BLaER1 treated with 17β-estradiol and CSF1 and Interleukin-3, amounts not matched to agents 10 nM and 100 nM (cell line): ENCODE measurements at regions not wholly inside any gene's neighbourhood (a gene's known extent, or its start where the extent isn't known, plus 50 kb on each side); places are given as distances from the start of the nearest gene placed in this dataset.

ENCODE experiments used
- H3K27ac ChIP-seq, 11 experiments: shearing (Covaris generic); formaldehyde crosslinking; 2 replicates each; pipeline ENCODE4 v1.8.1; 2022
- H3K27me3 ChIP-seq, 11 experiments: shearing (Covaris generic); formaldehyde crosslinking; 2 replicates each; pipeline ENCODE4 v1.8.1; 2022
- H3K36me3 ChIP-seq, 11 experiments: shearing (Covaris generic); formaldehyde crosslinking; 2 replicates each; pipeline ENCODE4 v1.8.1; 2022
- H3K4me1 ChIP-seq, 10 experiments: shearing (Covaris generic); formaldehyde crosslinking; 2 replicates each; pipeline ENCODE4 v1.8.1; 2022
- H3K4me2 ChIP-seq, 11 experiments: shearing (Covaris generic); formaldehyde crosslinking; 2 replicates each; pipeline ENCODE4 v1.8.1; 2022
- H3K4me3 ChIP-seq, 10 experiments: shearing (Covaris generic); formaldehyde crosslinking; 2 replicates each; pipeline ENCODE4 v1.8.1; 2022
- H3K9ac ChIP-seq, 11 experiments: shearing (Covaris generic); formaldehyde crosslinking; 2 replicates each; pipeline ENCODE4 v1.8.1; 2022
- H3K9me3 ChIP-seq, 11 experiments: shearing (Covaris generic); formaldehyde crosslinking; replicated peaks in 1 of 11; 2 replicates each; pipeline ENCODE4 v1.8.1; 2022
- H4K20me1 ChIP-seq, 11 experiments: shearing (Covaris generic); formaldehyde crosslinking; 2 replicates each; pipeline ENCODE4 v1.8.1; 2022
- Cebpa-rat ChIP-seq, 11 experiments: shearing (Covaris generic); IDR thresholded peaks; 2 replicates each; pipeline ENCODE4 v1.8.1; 2022

DNA sequence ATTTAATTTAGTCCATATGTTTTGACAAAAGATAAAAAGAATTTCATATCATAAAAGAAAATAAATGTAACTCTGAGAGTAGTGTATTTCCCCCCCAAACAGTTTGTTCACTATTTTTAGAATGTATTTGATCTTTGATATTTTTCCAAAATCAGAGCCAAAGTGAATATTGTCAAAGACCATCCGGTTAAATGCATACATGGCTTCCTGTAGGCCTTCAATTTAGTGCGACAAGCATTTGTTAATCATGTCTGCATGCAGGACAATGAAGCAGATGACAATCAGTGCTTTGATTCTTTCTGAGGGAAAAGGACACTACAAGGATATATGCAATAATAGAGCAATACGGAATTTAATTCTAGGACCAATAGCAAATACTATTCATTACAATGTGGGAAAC is 79.8 kb downstream of the ACTBL2 start:
- Histone ChIP-seq H3K27me3 (no peaks in the 10 kb centered on the region), H3K4me1 (peaks cover 7 to 17% (median 13%) of the 10 kb centered on the region in 10 experiments; a peak in 18 of 20 replicates), H3K4me2 (no peak overlapping the region), H4K20me1 (no peaks in the 10 kb centered on the region), H3K36me3 (no peaks in the 10 kb centered on the region), H3K9me3 (no peaks in the 10 kb centered on the region; a peak in 1 of 22 replicates), H3K4me3 (no peak overlapping the region), H3K27ac (no peak overlapping the region), H3K9ac (no peak overlapping the region)
- TF ChIP-seq Cebpa-rat (IDR thresholded peaks at IDR 0.05) = no peak

DNA sequence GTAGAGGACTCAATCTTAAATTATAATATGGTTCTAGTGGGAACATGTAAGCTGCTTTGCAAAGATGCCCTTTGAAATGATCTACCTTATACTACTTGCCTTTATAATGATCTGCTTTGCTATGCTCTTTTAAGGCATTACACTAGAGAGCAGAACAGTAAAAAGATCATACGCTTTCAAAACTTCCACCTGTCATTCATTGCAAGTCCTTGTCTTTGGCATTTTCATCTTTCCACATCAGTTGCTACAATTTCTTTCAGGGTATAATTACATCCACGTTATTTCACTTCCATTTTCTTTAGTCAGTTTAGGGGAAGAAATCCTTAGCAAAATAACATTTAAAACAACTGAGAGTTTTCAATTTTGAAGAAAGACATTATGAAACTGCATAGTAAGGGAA is 80.3 kb downstream of the ACTBL2 start:
- Histone ChIP-seq H4K20me1 (no peaks in the 10 kb centered on the region), H3K4me1 (peaks cover 7 to 17% (median 13%) of the 10 kb centered on the region in 10 experiments; a peak in 18 of 20 replicates), H3K4me3 (no peak overlapping the region), H3K36me3 (no peaks in the 10 kb centered on the region), H3K27me3 (no peaks in the 10 kb centered on the region), H3K27ac (no peak overlapping the region), H3K9ac (no peak overlapping the region), H3K9me3 (no peaks in the 10 kb centered on the region; a peak in 1 of 22 replicates), H3K4me2 (no peak overlapping the region)
- no peak for TF ChIP-seq Cebpa-rat (IDR thresholded peaks at IDR 0.05)

DNA sequence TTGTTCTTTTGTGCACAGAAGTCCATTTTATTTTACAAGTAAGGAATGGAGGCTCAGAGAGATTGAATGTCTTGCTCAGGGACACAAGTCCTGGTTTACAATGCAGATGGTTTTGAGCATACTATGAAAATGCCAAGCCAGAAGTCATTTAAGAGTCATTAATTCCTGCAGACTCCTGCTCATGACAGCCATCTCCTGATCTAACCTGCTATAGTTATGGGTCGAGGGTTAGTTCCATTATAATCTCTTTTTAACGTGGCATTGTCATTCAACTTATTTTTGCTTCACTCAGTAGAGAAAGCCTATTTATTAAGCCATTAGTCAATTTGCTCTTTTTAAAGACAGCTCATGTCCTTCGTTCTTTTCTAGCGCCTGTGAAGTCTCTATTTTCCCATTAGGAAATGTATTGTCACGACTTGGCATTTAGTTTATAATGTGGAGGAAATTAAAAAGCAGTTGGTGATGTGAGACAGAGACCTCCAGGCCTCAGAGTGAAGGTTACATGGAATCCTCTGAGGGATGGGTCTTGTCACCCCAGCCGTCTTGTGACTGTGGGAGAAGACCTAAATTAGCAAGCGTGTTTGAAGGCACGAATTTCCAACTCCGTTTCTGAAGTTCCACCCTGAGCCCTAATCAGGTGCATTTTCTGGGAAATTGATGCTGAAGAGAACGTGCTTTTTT is 84.1 kb downstream of the ACTBL2 start:
- Histone ChIP-seq H3K4me3 (no peak overlapping the region), H3K4me1 (no peaks in the 10 kb centered on the region), H3K27ac (no peak overlapping the region), H4K20me1 (no peaks in the 10 kb centered on the region), H3K9me3 (no peaks in the 10 kb centered on the region; a peak in 1 of 22 replicates), H3K9ac (no peak overlapping the region), H3K4me2 (no peak overlapping the region), H3K27me3 (no peaks in the 10 kb centered on the region), H3K36me3 (no peaks in the 10 kb centered on the region)
- no peak for TF ChIP-seq Cebpa-rat (IDR thresholded peaks at IDR 0.05)

DNA sequence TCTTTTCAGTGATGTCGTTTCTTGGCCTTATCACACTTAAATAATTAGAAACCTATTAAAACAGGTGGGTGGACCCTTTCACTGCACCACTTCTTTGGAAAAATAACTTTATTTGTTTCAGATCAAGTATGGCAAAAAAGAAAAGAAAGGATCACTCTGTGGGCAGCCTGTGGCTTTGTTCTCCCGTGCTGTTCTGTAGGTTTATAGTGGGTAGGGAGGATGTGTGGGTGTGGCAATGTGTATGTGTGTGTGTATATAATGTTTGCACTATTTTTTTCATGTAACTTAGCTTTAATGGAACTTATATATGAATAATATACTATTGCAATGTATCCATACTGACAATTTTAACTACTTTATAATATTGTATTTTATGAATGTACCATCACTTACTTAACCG is 85.9 kb downstream of the ACTBL2 start:
- Histone ChIP-seq H3K27ac (no peak overlapping the region), H3K4me3 (no peak overlapping the region), H3K27me3 (no peaks in the 10 kb centered on the region), H3K9me3 (no peaks in the 10 kb centered on the region; a peak in 1 of 22 replicates), H3K9ac (no peak overlapping the region), H3K4me2 (no peak overlapping the region), H4K20me1 (no peaks in the 10 kb centered on the region), H3K36me3 (no peaks in the 10 kb centered on the region), H3K4me1 (no peaks in the 10 kb centered on the region)
- no peak for TF ChIP-seq Cebpa-rat (IDR thresholded peaks at IDR 0.05)

- Histone ChIP-seq H3K4me2 (no peak overlapping the region), H3K27ac (no peak overlapping the region), H3K4me3 (no peak overlapping the region), H3K9ac (no peak overlapping the region), H3K4me1 (no peaks in the 10 kb centered on the region), H3K36me3 (no peaks in the 10 kb centered on the region), H3K27me3 (no peaks in the 10 kb centered on the region), H3K9me3 (peaks cover 0 to 3% (median 0%) of the 10 kb centered on the region in 11 experiments; a peak in 1 of 22 replicates), H4K20me1 (no peaks in the 10 kb centered on the region)
- TF ChIP-seq Cebpa-rat (IDR thresholded peaks at IDR 0.05) = no peak
Measured at GRCh38 chr5:57394421-57395210, 88.0 kb downstream of the ACTBL2 start.

DNA sequence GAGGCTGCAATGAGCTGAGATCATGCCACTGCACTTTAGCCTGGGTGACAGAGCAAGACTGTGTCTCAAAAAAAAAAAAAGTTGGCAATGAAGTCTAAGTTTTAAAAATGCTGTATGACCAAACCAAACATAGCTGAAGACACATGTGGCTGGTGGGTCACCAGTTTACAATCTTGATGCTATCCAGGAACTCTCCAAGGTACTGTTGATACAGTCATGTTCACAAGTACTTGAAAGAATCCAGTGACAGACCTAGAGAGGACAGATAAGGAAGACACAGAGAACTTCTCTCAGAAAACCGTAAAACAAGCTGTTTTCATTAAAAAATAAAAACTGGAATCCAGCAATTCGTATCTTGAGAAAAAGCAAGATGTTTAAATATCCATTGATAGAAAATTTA is 95.7 kb downstream of the ACTBL2 start:
- H3K4me3 ChIP-seq = no peak overlapping the region
- no peak overlapping the region for H3K9ac ChIP-seq
- TF ChIP-seq Cebpa-rat (IDR thresholded peaks at IDR 0.05) = no peak
- H3K27ac ChIP-seq = no peak overlapping the region
- no peaks in the 10 kb centered on the region for H3K4me1 ChIP-seq
- no peaks in the 10 kb centered on the region for H3K36me3 ChIP-seq
- H3K4me2 ChIP-seq = no peak overlapping the region
- H4K20me1 ChIP-seq = no peaks in the 10 kb centered on the region
- no peaks in the 10 kb centered on the region for H3K27me3 ChIP-seq
- H3K9me3 ChIP-seq = peaks cover 0 to 3% (median 0%) of the 10 kb centered on the region in 11 experiments; a peak in 1 of 22 replicates

DNA sequence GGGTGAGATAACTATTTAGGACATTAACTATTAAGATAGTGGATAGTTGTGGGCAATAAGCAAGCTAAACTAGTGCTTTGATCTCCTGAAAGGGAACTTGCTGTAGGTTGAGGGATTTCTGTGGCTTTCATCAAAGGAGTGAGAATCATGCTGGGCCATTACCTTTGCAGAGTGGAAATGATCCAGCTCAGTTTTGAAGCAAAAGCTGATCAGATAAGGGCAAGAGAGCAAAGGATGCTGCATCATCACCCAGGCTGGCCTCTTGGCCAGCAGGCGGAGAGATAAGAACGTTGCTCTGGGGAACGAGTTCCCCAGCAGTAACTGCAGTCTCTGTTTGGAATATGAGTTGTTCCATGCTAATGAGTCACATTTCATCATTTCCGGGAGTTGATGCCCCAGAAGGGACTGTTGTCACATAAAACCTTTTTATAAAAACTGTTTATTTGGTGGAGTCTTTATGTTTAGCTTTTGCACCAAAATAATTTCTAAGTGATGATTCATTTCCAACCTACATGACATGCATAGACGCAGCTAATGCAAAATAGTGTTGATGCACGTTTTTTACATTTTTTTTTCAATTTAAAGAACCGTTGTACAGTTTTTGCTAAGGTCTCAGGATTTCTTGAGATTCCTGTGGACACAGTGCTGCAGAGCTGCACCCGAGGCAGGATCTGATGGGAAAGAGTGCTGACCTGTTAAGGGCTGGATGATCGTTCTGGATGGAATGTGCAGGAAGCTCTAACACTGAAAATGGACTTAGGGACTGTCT is 99.3 kb downstream of the ACTBL2 start:
- H3K27me3 ChIP-seq = no peaks in the 10 kb centered on the region
- no peak overlapping the region for H3K4me2 ChIP-seq
- no peaks in the 10 kb centered on the region for H3K4me1 ChIP-seq
- no peak overlapping the region for H3K27ac ChIP-seq
- H3K9me3 ChIP-seq = peaks cover 0 to 3% (median 0%) of the 10 kb centered on the region in 11 experiments; a peak in 1 of 22 replicates
- H4K20me1 ChIP-seq = no peaks in the 10 kb centered on the region
- TF ChIP-seq Cebpa-rat (IDR thresholded peaks at IDR 0.05) = no peak
- H3K4me3 ChIP-seq = no peak overlapping the region
- H3K9ac ChIP-seq = no peak overlapping the region
- no peaks in the 10 kb centered on the region for H3K36me3 ChIP-seq

GRCh38 chr5:57382655-57383054 is 100.0 kb downstream of the ACTBL2 start:
- Histone ChIP-seq H3K4me2 (no peak overlapping the region), H3K4me1 (no peaks in the 10 kb centered on the region), H3K27me3 (no peaks in the 10 kb centered on the region), H4K20me1 (no peaks in the 10 kb centered on the region), H3K36me3 (no peaks in the 10 kb centered on the region), H3K27ac (no peak overlapping the region), H3K9me3 (peaks cover 0 to 3% (median 0%) of the 10 kb centered on the region in 11 experiments; a peak in 1 of 22 replicates), H3K4me3 (no peak overlapping the region), H3K9ac (no peak overlapping the region)
- TF ChIP-seq Cebpa-rat (IDR thresholded peaks at IDR 0.05) = no peak

GRCh38 chr5:57370376-57370775 is 112.2 kb downstream of the ACTBL2 start:
- Histone ChIP-seq H3K9me3 (no peaks in the 10 kb centered on the region), H3K4me3 (no peak overlapping the region), H4K20me1 (no peaks in the 10 kb centered on the region), H3K27me3 (no peaks in the 10 kb centered on the region), H3K36me3 (no peaks in the 10 kb centered on the region), H3K27ac (no peak overlapping the region), H3K4me2 (no peak overlapping the region), H3K9ac (no peak overlapping the region), H3K4me1 (no peaks in the 10 kb centered on the region)
- no peak for TF ChIP-seq Cebpa-rat (IDR thresholded peaks at IDR 0.05)
